ENCODE measurements at regions not wholly inside any gene's neighbourhood (a gene's known extent, or its start where the extent isn't known, plus 50 kb on each side); places are given as distances from the start of the nearest gene placed in this dataset.

GRCh38 chr2:22944143-22944542, 440.8 kb upstream of the KLHL29 start:
- no peak overlapping the region for H3K27ac ChIP-seq
- intact Hi-C loops (cut with DNase I): no loop called here
- H3K4me3 ChIP-seq: no peak overlapping the region
- DNase-seq: peak in 1 of 4 donors; percentile 52
- no peak for TF ChIP-seq CTCF (IDR thresholded peaks at IDR 0.05)
- ATAC-seq: no peak
- H3K36me3 ChIP-seq: no peaks in the 10 kb centered on the region
- H3K9me3 ChIP-seq: no peaks in the 10 kb centered on the region
- H3K4me1 ChIP-seq: no peaks in the 10 kb centered on the region
- no peaks in the 10 kb centered on the region for H3K27me3 ChIP-seq

GRCh38 chr2:22946553-22946952, 438.4 kb upstream of the KLHL29 start:
- DNase-seq (no peak), ATAC-seq (no peak)
- no peak for TF ChIP-seq CTCF (IDR thresholded peaks at IDR 0.05)
- H3K27ac ChIP-seq: no peak overlapping the region
- no peak overlapping the region for H3K4me3 ChIP-seq
- H3K27me3 ChIP-seq: no peaks in the 10 kb centered on the region
- no peaks in the 10 kb centered on the region for H3K9me3 ChIP-seq
- H3K4me1 ChIP-seq: no peaks in the 10 kb centered on the region
- no peaks in the 10 kb centered on the region for H3K36me3 ChIP-seq
- intact Hi-C loops (cut with DNase I): no loop called here

GRCh38 chr2:22947741-22948140, 437.2 kb upstream of the KLHL29 start:
- Histone ChIP-seq H3K4me3 (no peak overlapping the region), H3K9me3 (no peaks in the 10 kb centered on the region), H3K27me3 (no peaks in the 10 kb centered on the region), H3K27ac (no peak overlapping the region), H3K4me1 (no peaks in the 10 kb centered on the region), H3K36me3 (no peaks in the 10 kb centered on the region)
- no peak for TF ChIP-seq CTCF (IDR thresholded peaks at IDR 0.05)
- intact Hi-C loops (cut with DNase I): no loop called here
- DNase-seq: no peak
- ATAC-seq: no peak

GRCh38 chr2:22950431-22950830, 434.5 kb upstream of the KLHL29 start:
- no peak for DNase-seq
- Histone ChIP-seq H3K9me3 (no peaks in the 10 kb centered on the region), H3K4me3 (no peak overlapping the region), H3K4me1 (no peaks in the 10 kb centered on the region), H3K36me3 (no peaks in the 10 kb centered on the region), H3K27ac (no peak overlapping the region), H3K27me3 (no peaks in the 10 kb centered on the region)
- ATAC-seq: no peak
- TF ChIP-seq CTCF (IDR thresholded peaks at IDR 0.05): no peak
- intact Hi-C loops (cut with DNase I): no loop called here

GRCh38 chr2:22952656-22953225, 432.2 kb upstream of the KLHL29 start:
- H3K9me3 ChIP-seq: no peaks in the 10 kb centered on the region
- no peaks in the 10 kb centered on the region for H3K4me1 ChIP-seq
- H3K27me3 ChIP-seq: no peaks in the 10 kb centered on the region
- no peak overlapping the region for H3K4me3 ChIP-seq
- H3K36me3 ChIP-seq: no peaks in the 10 kb centered on the region
- DNase-seq (no peak), ATAC-seq (no peak)
- intact Hi-C loops (cut with DNase I): no loop called here
- no peak for TF ChIP-seq CTCF (IDR thresholded peaks at IDR 0.05)
- H3K27ac ChIP-seq: no peak overlapping the region
